HG03064 (cell line): ENCODE measurements at regions not wholly inside any gene's neighbourhood (a gene's known extent, or its start where the extent isn't known, plus 50 kb on each side); places are given as distances from the start of the nearest gene placed in this dataset.
"Not testable (repeated sequence)": the region's sequence is repeated elsewhere in the genome, so short reads cannot be mapped to it uniquely, and the experiment has no call there.

ENCODE experiments used
- ATAC-seq: cut with Tn5 transposase; IDR thresholded peaks from one replicate; pipeline ENCODE4 v1.9.1; 2021; ENCODE audit warnings: low read depth; ENCODE audit not compliant: unreplicated experiment

DNA sequence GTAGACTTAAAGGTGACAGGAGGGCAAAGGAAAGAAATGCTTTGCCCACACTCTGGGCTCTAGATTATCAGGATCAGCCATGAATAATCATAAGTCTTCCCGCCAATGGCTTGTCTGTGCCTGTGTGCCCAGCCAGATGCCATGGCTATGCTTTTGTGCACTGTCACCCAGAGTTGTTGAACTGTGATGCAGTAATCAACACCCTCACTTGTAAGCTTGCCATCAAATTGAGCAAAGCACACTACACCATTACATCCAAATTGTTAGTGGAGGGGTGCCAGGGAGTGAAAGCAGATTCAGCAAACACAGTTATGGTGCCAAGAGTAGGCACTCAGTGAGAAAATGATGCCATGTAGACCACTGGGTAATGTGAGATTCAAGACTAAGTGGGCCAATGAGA is 845.3 kb upstream of the MIR17HG start:
- ATAC-seq = no peak

GRCh38 chr13:90502762-90503161 is 844.7 kb upstream of the MIR17HG start:
- no peak for ATAC-seq

GRCh38 chr13:90510319-90510718 is 837.2 kb upstream of the MIR17HG start:
- no peak for ATAC-seq

DNA sequence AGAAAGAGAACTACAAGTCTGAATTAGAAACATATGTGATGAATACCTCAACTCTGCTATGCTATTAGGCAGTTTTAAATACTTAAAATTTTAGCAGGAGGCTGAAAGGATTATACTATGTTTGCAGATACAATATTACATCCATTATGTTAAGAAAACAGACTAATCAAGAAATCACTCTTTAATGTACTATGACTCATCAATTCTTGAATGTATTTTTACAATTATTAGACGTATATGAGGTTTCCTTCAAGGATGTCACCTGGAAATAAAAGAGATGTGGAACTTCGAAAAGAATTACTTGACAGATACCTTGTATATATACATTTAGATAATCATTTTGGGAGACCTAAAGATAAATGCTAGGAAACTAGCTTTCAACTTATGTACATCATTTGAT is 835.6 kb upstream of the MIR17HG start:
- no peak for ATAC-seq

DNA sequence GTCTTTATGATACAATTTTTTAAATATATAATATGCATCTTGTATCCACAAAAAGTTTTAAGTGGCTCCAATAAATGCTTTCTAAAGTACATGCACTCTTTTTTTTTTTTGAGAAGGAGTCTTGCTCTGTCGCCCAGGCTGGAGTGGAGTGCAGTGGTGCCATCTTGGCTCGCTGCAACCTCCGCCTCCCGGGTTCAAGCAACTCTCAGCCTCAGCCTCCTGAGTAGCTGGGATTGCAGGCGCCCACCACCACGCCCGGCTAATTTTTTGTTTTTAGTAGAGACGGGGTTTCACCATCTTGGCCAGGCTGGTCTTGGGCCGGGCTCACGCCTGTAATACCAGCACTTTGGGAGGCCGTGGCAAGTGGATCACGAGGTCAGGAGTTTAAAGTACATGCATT is 832.8 kb upstream of the MIR17HG start:
- not testable (repeated sequence) for ATAC-seq

- ATAC-seq = no peak
Measured at GRCh38 chr13:90518417-90518816, 829.1 kb upstream of the MIR17HG start.

- no peak for ATAC-seq
Measured at GRCh38 chr13:90519157-90519556, 828.3 kb upstream of the MIR17HG start.

- ATAC-seq = no peak
Measured at GRCh38 chr13:90526711-90527110, 820.8 kb upstream of the MIR17HG start.

DNA sequence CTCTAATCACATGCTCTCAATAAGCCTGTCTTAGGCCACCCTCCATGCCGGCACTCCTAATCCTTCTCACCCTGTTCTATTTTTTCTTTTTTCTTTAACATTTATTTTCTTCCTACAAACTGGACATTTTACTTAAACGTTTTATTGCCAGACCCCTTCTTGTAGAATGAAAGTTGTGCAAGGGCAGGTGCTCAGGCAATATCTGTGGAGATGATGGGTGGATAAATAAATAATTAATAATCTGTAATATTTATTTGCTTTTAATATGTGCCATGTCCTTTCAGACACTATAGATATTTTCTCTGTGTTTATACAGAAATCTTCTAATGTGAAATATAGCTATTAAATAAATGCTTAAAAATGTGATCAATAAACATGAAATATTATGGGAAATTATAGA is 815.7 kb upstream of the MIR17HG start:
- no peak for ATAC-seq

- no peak for ATAC-seq
Measured at GRCh38 chr13:90532861-90533492, 814.5 kb upstream of the MIR17HG start.

DNA sequence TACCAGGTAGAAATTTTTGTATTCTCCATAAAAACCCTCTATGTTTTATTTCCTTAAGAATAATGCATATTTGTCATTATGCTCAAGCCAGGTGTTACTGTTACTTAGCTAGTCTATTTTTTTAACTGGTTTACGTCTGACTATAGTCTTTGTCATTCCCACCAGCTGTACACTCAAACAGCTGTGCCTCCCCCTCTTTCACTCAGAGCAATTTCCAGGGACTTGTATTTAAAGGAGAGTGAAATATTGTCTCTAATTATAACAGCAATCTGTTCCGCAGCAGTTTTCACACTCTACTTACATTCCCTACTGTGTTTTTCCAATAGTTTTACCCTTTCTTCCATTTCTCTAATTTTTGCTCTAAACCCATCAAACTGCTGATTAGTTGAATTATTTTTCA is 813.6 kb upstream of the MIR17HG start:
- ATAC-seq = no peak

DNA sequence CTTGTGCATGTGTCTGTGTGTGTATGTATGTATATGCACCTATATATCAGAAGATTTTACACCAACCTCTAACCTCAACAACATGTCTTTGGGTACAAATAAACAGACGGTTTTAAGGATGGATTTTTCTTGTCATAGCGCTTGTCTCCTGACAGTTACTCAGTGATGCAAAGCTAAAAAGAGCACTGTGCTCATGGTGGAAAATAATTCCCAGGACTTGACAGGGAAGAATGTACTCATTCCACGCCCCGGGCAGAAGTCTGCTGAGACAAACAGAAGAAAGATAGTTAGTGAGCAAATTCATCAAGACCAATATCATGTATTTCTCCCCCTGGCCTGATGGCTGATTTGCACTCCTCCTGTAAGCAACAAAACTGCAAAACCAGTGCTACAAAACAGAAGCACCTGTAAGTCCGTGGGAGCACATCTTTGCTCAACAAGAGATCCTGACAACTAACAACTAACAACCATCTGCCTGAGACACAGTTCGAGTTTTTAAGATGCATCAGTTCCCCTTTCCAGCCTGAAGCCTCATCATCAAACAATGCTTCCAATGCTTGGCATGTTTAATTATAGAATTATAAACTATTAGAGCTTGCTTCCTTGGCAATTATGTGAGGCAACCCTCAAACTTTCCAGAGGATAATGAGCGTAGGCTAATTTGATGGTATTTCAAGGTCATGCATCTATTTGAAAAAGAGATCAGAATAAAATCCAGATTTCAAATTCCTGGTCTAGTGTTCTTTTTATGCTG is 812.7 kb upstream of the MIR17HG start:
- ATAC-seq = no peak

- ATAC-seq = no peak
Measured at GRCh38 chr13:90535421-90535820, 812.1 kb upstream of the MIR17HG start.

GRCh38 chr13:90538063-90538462 is 809.4 kb upstream of the MIR17HG start:
- no peak for ATAC-seq

DNA sequence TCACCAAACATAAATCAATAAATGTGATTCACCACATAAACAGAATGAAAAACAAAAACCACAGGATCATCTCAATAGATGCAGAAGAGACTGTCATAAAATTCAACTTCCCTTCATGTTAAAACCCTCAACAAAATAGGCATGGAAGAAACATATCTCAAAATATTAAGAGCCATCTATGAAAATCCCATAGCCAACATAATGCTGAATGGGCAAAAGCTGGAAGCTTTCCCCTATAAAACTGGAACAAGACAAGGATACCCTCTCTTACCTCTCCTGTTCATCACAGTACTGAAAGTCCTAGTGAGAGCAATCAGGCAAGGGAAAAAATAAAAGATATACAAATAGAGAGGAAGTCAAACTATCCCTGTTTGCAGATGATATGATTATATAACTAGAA is 806.1 kb upstream of the MIR17HG start:
- no peak for ATAC-seq

- no peak for ATAC-seq
Measured at GRCh38 chr13:90542959-90543505, 804.5 kb upstream of the MIR17HG start.

- ATAC-seq = no peak
Measured at GRCh38 chr13:90545070-90545840, 802.2 kb upstream of the MIR17HG start.

DNA sequence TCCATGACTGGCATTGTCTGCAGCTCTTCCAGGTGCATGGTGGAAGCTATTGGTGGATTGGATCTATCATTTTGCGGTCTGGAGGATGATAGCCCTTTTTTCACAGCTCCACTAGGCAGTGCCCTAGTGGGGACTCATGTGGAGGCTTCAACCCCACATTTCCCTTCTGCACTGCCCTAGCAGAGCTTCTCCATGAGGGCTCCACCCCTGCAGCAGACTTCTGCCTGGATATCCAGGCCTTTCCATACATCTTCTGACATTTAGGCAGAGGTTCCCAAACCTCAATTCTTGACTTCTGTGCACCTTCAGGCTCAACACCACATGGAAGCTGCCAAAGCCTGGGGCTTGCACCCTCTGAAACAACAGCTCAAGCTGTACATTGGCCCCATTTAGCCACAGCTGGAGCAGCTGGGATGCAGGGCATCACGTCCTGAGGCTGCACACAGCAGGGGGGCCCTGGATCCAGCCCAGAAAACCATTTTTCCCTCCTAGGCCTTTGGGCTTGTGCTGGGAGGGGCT is 800.2 kb upstream of the MIR17HG start:
- no peak for ATAC-seq

GRCh38 chr13:90551253-90551652 is 796.2 kb upstream of the MIR17HG start:
- no peak for ATAC-seq

- ATAC-seq = no peak
Measured at GRCh38 chr13:90552702-90553101, 794.8 kb upstream of the MIR17HG start.

DNA sequence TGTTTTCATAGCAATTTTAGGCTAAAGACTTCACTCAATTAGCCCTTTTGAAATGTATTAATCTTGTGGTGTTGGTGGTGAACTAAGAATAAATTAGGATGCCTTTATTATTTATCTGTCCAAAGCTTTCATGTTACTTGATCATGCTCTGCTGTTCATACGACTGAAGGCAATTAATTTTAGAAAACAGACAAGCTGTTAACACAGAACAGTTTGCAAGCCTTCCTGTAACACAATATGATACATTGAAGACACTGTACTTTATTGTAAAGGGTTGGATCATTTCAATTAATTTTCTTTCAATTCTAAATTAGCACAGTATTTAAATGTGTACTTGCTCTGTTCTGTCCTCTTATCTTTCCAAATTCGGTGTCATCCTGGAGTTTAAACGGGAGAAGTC is 794.3 kb upstream of the MIR17HG start:
- no peak for ATAC-seq
